Renal cortical epithelial cell (primary cell): ENCODE measurements at regions not wholly inside any gene's neighbourhood (a gene's known extent, or its start where the extent isn't known, plus 50 kb on each side); places are given as distances from the start of the nearest gene placed in this dataset.

Experiments
- DNase-seq: peaks from one replicate; pipeline ENCODE4 v3.0.0-alpha.2; 2011; ENCODE audit warnings: low read depth

DNA sequence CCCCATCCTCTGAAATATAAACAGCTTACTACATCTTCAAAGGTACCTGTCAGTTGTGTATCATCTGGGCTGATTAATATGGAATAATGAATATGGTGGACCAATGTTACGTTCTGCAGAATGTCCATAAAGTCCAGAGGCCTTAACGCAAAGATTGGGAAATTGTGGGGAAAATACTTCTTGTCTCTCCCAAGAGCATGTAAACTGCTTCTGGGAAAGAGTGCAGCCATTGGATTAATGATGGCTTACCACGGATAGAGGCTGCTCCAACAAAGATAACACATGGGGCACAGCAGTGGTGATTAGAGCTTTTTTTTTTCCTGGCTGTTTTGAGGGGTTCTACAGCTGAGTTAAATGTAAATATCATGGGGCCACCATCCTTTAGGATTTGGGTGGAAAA lies 340.4 kb upstream of the AKR1E2 start:
- DNase-seq = no peak

DNA sequence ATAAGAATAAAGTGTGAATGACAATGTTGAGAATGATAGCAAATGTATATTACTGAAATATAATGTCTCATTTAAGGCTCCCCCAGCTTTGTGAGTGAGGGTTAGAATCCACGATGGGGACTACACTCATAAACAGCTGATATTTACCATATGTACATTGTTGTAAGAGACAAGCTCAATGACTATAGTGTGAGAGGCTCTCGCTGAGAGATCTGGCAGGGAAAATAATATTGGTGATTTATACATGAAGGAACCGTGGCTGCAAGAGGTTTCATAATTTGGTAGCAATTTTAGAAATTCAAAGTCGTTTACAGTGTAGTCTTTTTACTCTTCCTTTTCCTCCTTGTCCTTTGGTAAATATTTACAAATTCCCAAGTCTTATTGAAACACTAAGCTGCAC lies 342.2 kb upstream of the AKR1E2 start:
- DNase-seq = no peak

DNA sequence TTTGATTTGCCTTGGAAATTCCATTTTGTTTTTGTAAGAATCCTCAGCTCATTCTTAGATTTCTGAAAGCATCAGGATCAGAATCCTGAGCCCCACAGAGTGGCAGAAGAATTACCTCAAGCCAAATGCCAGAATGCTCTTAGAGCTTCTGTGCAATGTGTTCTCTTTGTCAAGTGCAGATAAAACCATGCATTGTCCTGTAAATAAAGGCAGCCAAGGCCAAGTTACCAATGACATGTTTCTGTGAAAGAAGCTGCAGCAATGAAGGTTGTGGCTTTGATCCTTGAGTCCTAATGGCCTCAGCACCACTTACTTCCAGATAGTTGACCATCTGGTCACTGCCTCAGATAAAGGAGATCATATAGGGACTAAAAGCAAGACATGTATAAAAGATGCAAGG lies 343.3 kb upstream of the AKR1E2 start:
- no peak for DNase-seq

DNA sequence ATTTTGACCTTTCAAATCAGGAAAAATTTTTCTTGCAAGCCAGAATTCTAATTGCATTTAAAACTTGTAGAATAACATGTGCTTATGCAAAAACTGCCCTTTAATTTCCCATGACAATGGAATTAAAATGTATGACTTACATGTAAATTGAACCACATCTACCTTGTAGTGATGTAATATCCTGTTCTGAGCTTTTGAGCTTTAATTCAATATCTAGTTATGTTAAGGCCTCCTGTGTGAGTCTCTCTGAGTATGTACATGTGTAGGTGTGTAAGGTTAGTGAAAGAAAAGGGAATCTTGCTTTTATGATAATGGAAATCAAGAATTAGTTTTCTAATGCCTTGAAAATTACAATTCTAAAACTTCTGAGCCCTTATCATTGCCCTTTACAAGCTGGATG lies 344.8 kb upstream of the AKR1E2 start:
- no peak for DNase-seq

DNA sequence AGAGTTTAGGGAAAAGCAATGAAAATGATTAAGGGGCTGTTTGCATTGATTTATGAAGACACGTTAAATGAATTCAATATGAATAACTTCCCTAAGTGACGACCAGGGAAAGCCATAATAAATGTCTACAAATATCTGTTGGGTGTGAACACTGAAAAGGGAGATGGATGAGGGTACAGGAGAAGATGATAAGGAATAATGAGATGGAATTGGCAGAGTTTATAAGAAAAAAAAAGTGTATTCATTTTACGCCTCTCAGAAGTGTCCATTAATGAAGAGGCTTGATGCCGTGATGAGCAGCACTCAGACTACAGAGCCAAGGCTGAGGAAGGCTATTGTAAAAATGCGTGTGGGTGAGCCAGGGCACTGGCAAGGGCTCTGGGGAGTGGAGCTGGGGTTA lies 346.7 kb upstream of the AKR1E2 start:
- no peak for DNase-seq

DNA sequence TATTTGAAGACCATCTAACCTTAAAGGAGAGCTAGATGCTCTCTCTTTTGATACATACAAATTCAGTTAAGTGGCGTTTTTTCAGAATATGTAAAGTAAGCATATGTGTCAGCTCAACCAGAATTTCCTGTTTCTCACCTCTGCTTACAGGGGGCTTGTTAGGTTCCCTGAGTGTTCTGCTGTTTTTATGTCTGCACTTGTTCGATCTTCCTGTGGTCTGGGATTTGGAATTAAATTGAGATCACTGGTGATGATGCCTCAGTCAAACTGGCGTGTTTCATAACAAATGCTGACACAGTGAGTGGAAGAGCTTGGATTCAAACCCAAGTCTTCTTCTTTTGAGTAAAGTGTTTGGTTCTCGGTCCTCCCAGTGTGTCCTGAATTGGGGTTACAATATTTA lies 348.3 kb upstream of the AKR1E2 start:
- no peak for DNase-seq

DNA sequence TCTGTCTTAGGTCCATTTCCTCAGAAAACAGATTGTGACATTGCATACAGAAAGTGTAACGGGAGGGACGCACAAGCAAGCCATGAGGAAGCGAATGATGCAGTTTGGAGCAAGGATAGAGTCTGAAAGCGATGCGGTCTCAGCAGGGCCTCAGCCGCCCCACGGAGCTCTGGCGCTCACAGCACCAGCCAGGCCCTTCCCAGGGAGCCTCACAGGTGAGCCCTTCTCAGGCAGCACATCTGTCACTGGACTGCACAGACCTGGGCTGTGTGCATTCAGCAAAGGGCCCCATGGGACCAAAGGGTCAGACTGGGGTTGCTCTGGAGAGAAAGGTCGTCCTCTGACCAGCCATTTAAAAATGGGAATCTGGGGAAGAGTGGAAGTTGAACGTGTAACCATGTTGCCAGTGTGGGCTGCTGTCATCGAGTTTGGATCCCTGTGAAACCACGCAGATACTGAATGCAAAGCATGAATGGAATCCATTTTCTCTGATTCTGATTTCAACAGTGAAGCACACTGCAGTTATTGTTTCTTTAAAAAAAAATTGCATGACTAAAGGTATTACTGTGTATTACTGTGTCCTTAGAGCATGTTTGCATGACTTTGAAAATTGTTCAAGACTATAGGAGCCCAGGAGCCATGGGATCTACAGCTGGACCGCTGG lies 350.0 kb upstream of the AKR1E2 start:
- DNase-seq = no peak

DNA sequence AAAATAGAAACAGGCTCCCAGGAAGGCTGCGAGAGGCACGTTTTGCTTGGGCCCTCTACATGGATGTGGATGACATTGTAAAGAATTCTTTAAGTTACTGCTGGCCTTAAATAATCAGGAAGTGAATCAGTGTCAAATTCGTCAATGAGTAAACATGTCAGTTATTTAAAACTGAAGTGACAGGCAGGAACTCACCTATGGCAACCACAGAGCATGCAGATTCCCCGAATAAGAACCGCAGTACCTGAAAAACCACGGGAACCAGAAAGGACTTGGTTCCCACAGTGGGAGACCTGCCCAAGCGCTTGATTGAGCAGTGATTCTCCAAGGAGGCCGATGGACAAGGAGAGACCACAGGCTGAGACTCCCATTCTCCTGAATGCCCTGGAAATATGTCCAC lies 351.2 kb upstream of the AKR1E2 start:
- DNase-seq = peak; percentile 54

DNA sequence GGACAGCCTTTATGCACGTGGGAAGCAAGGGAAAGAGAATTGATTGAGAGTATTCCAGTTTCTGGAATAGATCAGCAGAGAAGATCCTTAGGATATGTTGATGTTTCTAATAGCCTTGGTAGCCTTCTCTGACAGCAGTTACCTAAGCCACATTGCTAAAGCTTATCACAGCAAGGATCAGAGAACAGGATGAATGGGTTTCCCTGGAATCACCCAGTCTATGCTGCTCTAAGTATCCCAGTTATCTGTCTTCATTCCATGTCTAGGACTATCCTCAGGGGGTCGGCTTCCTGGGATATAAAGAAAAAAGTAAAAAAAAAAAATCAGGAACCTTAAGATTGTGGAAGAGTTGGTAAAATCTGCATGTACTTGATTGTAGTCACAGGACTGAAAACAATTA lies 352.0 kb upstream of the AKR1E2 start:
- no peak for DNase-seq

DNA sequence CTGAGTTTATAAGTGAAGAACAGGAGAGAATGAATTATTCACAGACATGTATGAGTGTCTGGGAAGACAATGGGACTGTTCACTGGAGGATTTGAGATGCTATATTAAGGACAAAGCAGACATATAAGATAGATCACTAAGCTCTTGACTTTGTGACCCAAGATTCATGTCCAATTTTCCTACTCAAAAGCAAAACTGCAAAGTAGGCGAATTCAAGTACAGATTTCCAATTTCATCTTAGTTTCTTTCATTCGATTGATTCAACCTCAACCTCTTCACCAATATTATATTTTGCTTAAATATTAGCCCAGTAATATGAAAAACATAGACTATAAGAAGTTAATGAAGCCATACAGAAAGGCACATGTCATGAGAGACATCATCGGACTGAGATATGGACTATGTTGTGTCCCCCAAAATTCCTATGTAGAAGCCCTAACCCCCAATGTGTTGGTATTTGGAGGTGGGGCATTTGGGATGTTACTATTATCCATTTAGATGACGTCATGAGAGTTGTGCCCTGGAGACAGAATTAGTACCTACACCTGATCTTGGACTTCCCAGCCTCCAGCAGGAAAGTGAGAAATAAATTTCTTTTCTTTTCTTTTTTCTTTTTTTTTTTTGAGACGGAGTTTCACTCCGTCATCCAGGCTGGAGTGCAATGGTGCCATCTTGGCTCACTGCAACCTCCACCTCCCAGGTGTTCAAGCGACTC lies 353.7 kb upstream of the AKR1E2 start:
- no peak for DNase-seq

DNA sequence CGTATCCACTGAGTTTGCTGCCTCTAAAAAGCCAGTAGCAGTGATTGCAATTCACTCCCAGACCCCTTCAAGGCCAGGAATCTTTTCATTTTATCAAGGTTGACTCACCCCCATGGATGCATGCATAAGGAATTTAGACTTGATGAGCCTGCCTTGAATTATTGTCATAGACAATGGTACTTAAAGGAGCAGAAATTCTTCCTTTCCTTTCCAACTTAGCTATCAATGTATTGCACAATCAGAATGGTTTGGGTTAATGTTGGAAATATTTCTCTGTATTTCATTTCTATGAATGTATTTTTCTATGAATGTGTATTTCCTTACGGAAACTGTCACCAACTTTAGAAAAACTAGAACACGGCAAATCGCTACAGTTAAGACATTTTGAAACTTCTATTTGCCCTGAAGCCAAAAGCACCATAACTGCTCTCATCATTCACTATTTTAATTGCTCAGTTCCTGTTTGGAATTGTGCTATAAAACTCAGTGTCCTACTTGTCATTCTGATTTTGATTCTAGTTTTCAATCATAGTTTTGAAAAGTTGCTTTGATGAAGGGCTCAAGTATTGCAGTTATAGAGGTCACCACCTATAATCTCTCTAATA lies 355.7 kb upstream of the AKR1E2 start:
- peak; percentile 64 for DNase-seq

DNA sequence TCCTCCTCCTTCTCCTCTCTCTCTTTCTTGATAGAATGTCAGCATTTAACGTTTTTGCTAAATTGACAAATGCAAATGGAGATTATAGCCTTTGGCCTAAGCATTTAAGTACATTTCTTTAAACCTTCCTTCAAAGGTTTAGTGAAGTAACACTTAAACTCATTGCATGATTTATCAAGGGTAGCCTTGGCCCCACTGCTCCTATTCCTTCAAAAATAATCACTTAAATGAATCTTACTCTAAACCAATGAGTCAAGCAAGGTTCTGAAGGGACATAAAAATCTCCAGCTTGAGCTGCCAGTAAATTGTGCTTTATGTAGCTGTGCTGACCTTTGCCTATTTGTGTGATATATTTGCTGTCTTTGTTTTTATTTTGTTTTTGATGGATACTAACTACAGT lies 358.5 kb upstream of the AKR1E2 start:
- no peak for DNase-seq

DNA sequence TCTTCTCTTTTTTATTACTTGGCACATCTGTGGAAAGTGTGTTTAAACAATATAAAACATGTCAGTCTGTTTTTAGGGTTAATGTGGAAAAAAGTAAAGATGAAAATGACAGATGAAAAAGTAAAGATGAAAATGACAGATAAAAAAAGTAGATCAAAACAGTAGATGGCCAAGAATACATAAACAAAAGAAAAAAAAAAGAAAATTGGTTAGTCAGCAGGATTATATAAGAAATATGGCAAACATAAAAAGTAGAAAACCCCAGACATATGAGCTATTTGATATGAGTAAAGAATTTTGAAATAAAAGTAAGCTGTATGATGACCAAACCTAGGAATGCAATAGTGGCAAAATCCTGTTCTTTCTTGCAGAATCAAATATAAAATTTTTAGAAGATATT lies 365.7 kb upstream of the AKR1E2 start:
- DNase-seq = no peak

DNA sequence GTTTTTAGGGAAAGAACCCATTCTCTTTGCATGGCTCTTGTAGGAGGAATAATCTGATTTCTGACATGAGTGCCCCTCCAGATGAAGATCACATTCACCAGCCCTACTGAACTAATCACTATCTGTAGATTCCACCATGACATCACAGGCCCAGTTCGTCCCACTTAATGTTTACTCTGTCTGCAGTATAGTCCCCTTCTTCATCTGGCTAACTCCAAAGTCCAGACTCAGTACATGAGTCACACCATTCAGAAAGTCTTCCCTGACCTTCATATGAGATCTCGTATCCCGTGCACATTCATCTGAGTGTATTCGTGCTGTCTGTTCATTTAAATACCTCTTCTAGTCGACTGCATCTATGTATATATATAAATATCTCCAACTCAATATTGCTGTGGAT lies 366.5 kb upstream of the AKR1E2 start:
- DNase-seq = no peak

DNA sequence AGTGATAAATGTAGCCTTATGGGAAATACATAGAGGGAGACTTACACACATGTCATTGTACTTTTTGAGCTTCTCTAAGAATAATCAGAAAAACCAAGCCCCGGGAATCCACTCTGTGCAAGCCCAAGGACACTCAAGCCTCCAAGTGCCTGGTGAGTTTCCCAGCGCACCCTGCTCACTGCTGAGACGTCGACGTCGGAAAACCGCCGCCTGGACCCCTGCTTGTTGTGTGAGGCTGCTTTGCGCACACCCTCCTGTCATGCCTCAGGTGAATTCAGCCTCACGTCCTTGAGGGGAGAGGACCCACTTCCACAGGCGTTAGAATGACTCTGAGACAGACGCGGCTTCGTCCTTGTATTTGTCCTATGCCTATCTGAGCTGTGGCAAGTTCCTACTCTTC lies 368.4 kb upstream of the AKR1E2 start:
- DNase-seq = no peak

DNA sequence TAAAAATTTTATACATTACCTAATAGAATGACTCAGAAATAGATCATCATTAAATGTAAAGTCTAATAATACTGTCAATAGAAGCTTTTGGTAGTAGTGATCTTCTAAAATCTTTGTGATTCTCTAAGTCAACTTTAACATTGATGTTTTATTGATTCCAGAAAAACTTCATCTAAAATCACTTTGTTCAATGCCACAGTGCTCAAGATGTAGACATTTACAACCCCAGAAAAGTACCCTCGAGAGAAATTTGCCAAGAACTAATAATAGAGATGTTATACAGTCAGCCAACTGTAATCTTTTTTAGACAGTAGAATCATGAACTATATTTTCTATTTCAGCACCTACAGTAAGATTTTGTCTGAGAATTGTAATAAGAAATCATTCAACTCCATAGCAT lies 369.2 kb upstream of the AKR1E2 start:
- DNase-seq = no peak

DNA sequence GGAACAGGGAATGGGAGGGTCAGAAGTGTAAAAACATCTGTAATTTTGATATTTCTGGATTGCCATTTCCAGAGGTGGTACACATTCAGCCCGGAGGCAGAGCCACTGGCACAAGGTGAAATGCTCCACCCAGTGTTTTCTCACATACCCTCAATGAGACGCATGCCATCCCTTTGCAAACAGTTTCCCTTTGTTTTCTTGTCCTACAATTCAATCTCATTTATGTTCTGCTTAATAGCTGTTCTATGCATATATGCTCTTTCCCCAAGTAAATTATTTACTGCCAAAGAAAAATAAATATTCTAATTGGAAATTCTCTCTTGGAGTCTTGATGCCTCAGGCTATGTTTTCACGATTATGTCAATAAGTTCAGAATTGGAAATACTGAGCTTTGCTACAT lies 369.7 kb upstream of the AKR1E2 start:
- peak; percentile 55 for DNase-seq

DNA sequence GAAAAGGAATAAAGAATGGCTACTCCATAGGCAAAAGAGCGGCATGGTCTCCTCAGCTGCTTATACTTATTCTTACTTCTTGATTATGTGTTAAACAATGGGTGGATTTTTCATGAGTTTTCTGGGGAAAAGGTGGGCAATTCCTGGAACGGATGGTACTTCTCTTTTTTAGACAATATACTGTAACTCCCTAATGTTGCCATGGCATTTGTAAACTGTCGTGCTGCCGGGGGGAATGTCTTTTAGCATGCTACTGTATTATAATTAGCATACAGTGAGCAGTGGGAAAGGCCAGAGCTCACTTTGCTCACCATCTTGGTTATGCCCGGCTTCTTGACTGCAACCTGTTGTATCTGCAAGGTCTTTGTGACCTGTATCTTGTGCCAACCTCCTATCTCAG lies 372.1 kb upstream of the AKR1E2 start:
- no peak for DNase-seq

DNA sequence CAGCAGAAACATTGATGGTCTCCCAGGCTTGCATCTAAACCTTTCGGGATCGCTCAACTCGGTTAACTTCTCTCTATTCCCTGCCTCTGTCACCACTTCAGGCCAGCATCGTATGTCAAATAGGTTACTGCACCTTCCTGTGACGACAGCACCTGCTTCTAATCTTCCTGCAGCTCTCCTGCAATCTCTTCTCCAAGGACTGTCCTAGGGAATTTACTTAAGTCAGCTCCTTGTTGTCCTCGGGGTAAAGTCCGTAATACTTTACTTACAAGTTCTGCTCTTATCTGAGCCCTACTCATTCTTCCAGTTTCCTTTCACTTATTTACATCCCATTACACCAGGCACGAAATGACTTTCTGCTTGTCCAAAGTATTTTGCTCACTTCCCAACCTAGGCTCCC lies 372.7 kb upstream of the AKR1E2 start:
- no peak for DNase-seq

DNA sequence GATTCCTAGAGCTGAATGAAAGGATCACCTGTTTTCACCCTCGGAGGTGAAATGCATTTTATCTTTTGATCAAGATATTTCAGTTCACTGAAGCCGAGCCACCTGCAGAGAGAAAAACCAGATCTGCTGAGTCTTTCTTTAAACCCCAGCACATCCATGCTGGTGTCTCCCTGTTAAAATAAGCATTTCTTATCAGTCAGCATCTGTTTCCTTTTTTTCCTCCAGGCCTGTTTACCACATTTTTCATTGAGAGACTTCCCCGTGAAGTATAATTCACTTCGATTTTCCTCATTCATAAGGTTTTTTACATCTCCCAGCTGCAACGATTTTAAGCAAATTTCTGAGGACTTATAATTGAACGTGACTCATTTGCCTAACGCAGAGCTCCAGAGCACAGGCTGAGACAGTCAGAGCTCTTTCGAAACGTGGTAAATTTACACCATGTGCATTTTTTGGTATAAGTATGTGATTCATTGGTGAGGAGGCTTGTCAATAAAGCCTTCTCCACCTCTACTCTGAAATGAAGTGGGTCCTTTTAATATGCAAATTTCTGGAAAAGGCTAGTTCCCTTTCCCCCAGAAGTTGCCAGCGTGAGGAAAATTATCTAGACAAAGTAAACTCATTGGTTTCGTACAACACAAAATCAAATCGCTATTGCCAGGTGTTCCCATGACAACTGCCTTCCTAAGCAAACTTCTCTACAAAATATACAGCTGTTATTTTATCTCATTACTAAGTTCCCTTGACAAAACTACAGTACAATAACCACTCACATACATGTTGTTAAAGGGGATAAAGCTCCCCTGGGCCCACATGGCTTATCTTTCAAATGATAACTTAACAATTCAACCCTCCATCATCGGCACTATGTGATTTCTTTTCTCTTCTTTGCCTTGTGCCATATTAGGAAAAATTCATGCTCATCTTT lies 374.8 kb upstream of the AKR1E2 start:
- DNase-seq = peak; percentile 16

DNA sequence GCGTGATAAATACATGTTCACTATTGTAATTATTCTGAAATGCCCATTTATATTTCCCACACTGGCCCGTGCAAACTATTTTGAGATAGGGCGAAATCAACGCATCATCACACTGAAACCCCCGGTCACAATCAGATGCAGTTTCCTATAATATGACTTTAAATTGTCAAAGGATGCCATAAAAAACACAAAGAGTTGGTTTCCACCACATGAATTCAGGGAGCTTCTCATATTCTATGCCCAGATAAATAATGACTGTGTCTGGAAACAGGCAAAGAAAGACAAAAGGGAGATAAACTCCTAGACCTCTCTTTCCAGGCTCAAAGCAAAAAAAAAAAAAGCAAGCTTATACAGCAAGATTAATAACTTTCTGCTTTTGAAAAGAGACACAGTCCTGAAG lies 375.8 kb upstream of the AKR1E2 start:
- DNase-seq = no peak

DNA sequence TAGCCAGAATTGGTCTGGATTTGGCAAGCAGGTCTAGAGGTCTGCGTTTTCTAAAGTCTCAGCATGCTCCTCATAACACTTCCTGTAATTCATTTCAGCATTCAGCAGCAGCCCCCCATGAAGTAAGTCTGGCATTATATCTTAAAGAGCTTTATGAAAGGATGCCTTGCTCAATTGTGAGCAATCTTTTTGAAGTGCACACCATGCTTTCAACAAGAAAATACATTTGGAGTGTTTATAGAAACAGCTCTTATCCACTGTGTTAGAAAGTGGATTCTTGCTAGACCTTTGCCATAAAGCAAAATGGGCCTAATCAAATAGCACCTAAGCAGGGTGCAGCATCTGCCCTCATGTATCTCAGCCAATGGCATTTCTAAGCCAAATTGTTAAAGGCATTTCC lies 378.0 kb upstream of the AKR1E2 start:
- no peak for DNase-seq
